HEK293 (cell line): ENCODE measurements at regions not wholly inside any gene's neighbourhood (a gene's known extent, or its start where the extent isn't known, plus 50 kb on each side); places are given as distances from the start of the nearest gene placed in this dataset.

ENCODE experiments used
- IKZF3 ChIP-seq: fragments of 450-650 bp; IDR thresholded peaks from 2 replicates; pipeline ENCODE4 v1.5.0; 2018; ENCODE audit warnings: missing biosample characterization, mild to moderate bottlenecking, missing genetic modification characterization, moderate library complexity
- PRDM10 ChIP-seq: fragments of 450-650 bp; formaldehyde crosslinking; IDR thresholded peaks from 2 replicates; pipeline ENCODE4 v1.5.1; 2016; ENCODE audit warnings: missing biosample characterization, missing genetic modification characterization
- SCRT1 ChIP-seq: fragments of 450-650 bp; formaldehyde crosslinking; IDR thresholded peaks from 2 replicates; pipeline ENCODE4 v1.5.1; 2016; ENCODE audit warnings: missing biosample characterization, missing genetic modification characterization, borderline replicate concordance
- ZBTB11 ChIP-seq: fragments of 450-650 bp; formaldehyde crosslinking; conservative IDR thresholded peaks from 2 replicates; pipeline ENCODE4 v1.5.1; 2016; ENCODE audit warnings: low read depth, missing biosample characterization, missing genetic modification characterization
- ZBTB7A ChIP-seq: fragments of 450-650 bp; formaldehyde crosslinking; IDR thresholded peaks from 2 replicates; pipeline ENCODE4 v1.5.1; 2016; ENCODE audit warnings: low read depth, missing biosample characterization, missing genetic modification characterization
- ZBTB8A ChIP-seq: fragments of 450-650 bp; formaldehyde crosslinking; IDR thresholded peaks from 2 replicates; pipeline ENCODE4 v1.5.1; 2016; ENCODE audit warnings: missing biosample characterization, missing genetic modification characterization
- ZFHX2 ChIP-seq: fragments of 450-650 bp; formaldehyde crosslinking; conservative IDR thresholded peaks from 2 replicates; pipeline ENCODE4 v1.5.1; 2016; ENCODE audit warnings: missing biosample characterization, missing genetic modification characterization
- ZFP37 ChIP-seq: fragments of 450-650 bp; formaldehyde crosslinking; IDR thresholded peaks from 2 replicates; pipeline ENCODE4 v1.5.1; 2016; ENCODE audit warnings: missing biosample characterization, missing genetic modification characterization
- ZNF10 ChIP-seq: fragments of 450-650 bp; formaldehyde crosslinking; IDR thresholded peaks from 2 replicates; pipeline ENCODE4 v1.5.1; 2017; ENCODE audit warnings: missing biosample characterization, missing genetic modification characterization
- ZNF146 ChIP-seq: fragments of 450-650 bp; formaldehyde crosslinking; IDR thresholded peaks from 2 replicates; pipeline ENCODE4 v1.5.1; 2016; ENCODE audit warnings: missing biosample characterization, missing genetic modification characterization
- ZNF157 ChIP-seq: fragments of 450-650 bp; formaldehyde crosslinking; IDR thresholded peaks from 2 replicates; pipeline ENCODE4 v1.5.1; 2016; ENCODE audit warnings: missing biosample characterization, missing genetic modification characterization
- ZNF175 ChIP-seq: fragments of 450-650 bp; formaldehyde crosslinking; IDR thresholded peaks from 2 replicates; pipeline ENCODE4 v1.5.1; 2016; ENCODE audit warnings: missing biosample characterization, missing genetic modification characterization
- ZNF202 ChIP-seq: fragments of 450-650 bp; formaldehyde crosslinking; IDR thresholded peaks from 2 replicates; pipeline ENCODE4 v1.5.1; 2016; ENCODE audit warnings: missing biosample characterization, missing genetic modification characterization, borderline replicate concordance
- ZNF214 ChIP-seq: fragments of 450-650 bp; formaldehyde crosslinking; IDR thresholded peaks from 2 replicates; pipeline ENCODE4 v1.5.1; 2017; ENCODE audit warnings: missing biosample characterization, mild to moderate bottlenecking, missing genetic modification characterization, borderline replicate concordance
- ZNF24 ChIP-seq: fragments of 450-650 bp; formaldehyde crosslinking; IDR thresholded peaks from 2 replicates; pipeline ENCODE4 v1.5.1; 2016; ENCODE audit warnings: missing biosample characterization, missing genetic modification characterization
- ZNF302 ChIP-seq: fragments of 450-650 bp; formaldehyde crosslinking; IDR thresholded peaks from 2 replicates; pipeline ENCODE4 v1.5.1; 2016; ENCODE audit warnings: missing biosample characterization, missing genetic modification characterization, low read depth
- ZNF350 ChIP-seq: fragments of 450-650 bp; formaldehyde crosslinking; IDR thresholded peaks from 2 replicates; pipeline ENCODE4 v1.5.0; 2017; ENCODE audit warnings: missing biosample characterization, mild to moderate bottlenecking, missing genetic modification characterization
- ZNF423 ChIP-seq: fragments of 450-650 bp; formaldehyde crosslinking; IDR thresholded peaks from 2 replicates; pipeline ENCODE4 v1.5.1; 2016; ENCODE audit warnings: missing biosample characterization, missing genetic modification characterization
- ZNF433 ChIP-seq: fragments of 450-650 bp; formaldehyde crosslinking; IDR thresholded peaks from 2 replicates; pipeline ENCODE4 v1.5.1; 2016; ENCODE audit warnings: missing biosample characterization, missing genetic modification characterization, low read depth
- ZNF473 ChIP-seq: fragments of 450-650 bp; formaldehyde crosslinking; IDR thresholded peaks from 2 replicates; pipeline ENCODE4 v1.5.1; 2017; ENCODE audit warnings: missing biosample characterization, missing genetic modification characterization
- ZNF488 ChIP-seq: fragments of 450-650 bp; formaldehyde crosslinking; IDR thresholded peaks from 2 replicates; pipeline ENCODE4 v1.5.1; 2016; ENCODE audit warnings: missing biosample characterization, missing genetic modification characterization
- ZNF596 ChIP-seq: fragments of 450-650 bp; IDR thresholded peaks from 2 replicates; pipeline ENCODE4 v1.5.0; 2018; ENCODE audit warnings: missing biosample characterization, mild to moderate bottlenecking, missing genetic modification characterization, moderate library complexity
- ZNF639 ChIP-seq: fragments of 450-650 bp; formaldehyde crosslinking; IDR thresholded peaks from 2 replicates; pipeline ENCODE4 v1.5.1; 2016; ENCODE audit warnings: missing biosample characterization, missing genetic modification characterization
- ZNF658 ChIP-seq: fragments of 450-650 bp; formaldehyde crosslinking; IDR thresholded peaks from 2 replicates; pipeline ENCODE4; 2016; ENCODE audit warnings: missing biosample characterization, missing genetic modification characterization
- ZNF692 ChIP-seq: fragments of 450-650 bp; formaldehyde crosslinking; IDR thresholded peaks from 2 replicates; pipeline ENCODE4 v1.5.1; 2016; ENCODE audit warnings: missing biosample characterization, missing genetic modification characterization
- ZXDB ChIP-seq: fragments of 450-650 bp; formaldehyde crosslinking; IDR thresholded peaks from 2 replicates; pipeline ENCODE4 v1.5.1; 2016; ENCODE audit warnings: missing biosample characterization, missing genetic modification characterization
- TF ChIP-seq, protein P1 (sequence below): fragments of 450-650 bp; formaldehyde crosslinking; IDR thresholded peaks from 2 replicates; pipeline ENCODE4 v1.5.1; 2016; ENCODE audit warnings: missing biosample characterization, missing genetic modification characterization

DNA sequence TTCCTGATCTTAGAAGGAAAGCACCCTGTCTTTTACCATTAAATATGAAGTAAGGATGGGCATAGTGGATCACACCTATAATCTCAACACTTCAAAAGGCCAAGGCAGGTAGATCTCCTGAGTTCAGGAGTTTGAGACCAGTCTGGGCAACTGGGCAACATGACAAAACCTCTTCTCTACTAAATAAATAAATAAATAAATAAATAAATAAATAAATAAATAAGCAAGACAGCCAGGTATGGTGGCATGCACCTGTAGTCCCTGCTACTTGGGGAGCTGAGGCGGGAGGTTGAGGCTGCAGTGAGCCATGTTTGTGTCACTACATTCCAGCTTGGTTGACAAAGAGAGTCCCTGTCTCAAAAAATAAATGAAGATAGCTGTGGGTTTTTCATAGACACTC, 313.1 kb downstream of the RPS24 start (continued):
- TF ChIP-seq ZNF10 (tag by site-specific recombination) (no peak), PRDM10 (tag by site-specific recombination) (no peak), ZNF639 (no peak), SCRT1 (tag by site-specific recombination) (no peak), ZNF433 (tag by site-specific recombination) (peak; percentile 61; the same call in 1 of the 2 replicates), ZNF596 (tag by site-specific recombination) (no peak), ZFP37 (tag by site-specific recombination) (no peak), ZNF302 (tag by site-specific recombination) (no peak), ZNF175 (tag by site-specific recombination) (no peak), IKZF3 (no peak), ZNF692 (tag by site-specific recombination) (no peak), ZBTB7A (tag by site-specific recombination) (no peak), ZXDB (tag by site-specific recombination) (no peak), ZFHX2 (tag by site-specific recombination) (no peak), ZNF24 (tag by site-specific recombination) (no peak), ZNF473 (no peak), ZNF488 (tag by site-specific recombination) (no peak), ZNF202 (tag by site-specific recombination) (peak; percentile 71; the same call in 1 of the 2 replicates), ZNF350 (tag by site-specific recombination) (no peak), ZBTB8A (tag by site-specific recombination) (peak; percentile 52), ZNF214 (tag by site-specific recombination) (no peak), ZNF146 (tag by site-specific recombination) (no peak), ZNF658 (tag by site-specific recombination) (no peak), ZNF423 (tag by site-specific recombination) (no peak), ZBTB11 (tag by site-specific recombination) (peak; percentile 43; the same call in 1 of the 2 replicates), ZNF157 (tag by site-specific recombination) (no peak)
- TF ChIP-seq, protein P1, sequence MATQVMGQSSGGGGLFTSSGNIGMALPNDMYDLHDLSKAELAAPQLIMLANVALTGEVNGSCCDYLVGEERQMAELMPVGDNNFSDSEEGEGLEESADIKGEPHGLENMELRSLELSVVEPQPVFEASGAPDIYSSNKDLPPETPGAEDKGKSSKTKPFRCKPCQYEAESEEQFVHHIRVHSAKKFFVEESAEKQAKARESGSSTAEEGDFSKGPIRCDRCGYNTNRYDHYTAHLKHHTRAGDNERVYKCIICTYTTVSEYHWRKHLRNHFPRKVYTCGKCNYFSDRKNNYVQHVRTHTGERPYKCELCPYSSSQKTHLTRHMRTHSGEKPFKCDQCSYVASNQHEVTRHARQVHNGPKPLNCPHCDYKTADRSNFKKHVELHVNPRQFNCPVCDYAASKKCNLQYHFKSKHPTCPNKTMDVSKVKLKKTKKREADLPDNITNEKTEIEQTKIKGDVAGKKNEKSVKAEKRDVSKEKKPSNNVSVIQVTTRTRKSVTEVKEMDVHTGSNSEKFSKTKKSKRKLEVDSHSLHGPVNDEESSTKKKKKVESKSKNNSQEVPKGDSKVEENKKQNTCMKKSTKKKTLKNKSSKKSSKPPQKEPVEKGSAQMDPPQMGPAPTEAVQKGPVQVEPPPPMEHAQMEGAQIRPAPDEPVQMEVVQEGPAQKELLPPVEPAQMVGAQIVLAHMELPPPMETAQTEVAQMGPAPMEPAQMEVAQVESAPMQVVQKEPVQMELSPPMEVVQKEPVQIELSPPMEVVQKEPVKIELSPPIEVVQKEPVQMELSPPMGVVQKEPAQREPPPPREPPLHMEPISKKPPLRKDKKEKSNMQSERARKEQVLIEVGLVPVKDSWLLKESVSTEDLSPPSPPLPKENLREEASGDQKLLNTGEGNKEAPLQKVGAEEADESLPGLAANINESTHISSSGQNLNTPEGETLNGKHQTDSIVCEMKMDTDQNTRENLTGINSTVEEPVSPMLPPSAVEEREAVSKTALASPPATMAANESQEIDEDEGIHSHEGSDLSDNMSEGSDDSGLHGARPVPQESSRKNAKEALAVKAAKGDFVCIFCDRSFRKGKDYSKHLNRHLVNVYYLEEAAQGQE (tag by site-specific recombination), result no peak
